ENCODE measurements at regions not wholly inside any gene's neighbourhood (a gene's known extent, or its start where the extent isn't known, plus 50 kb on each side); places are given as distances from the start of the nearest gene placed in this dataset.

- H3K4me1 ChIP-seq (ENCODE audit: control insufficient read depth, insufficient read depth, low read length), result no peaks in the 10 kb centered on the region
- 78 to 88% methylated on average over 5 to 7 of the region's 7 CpGs for WGBS, 2 experiments (ENCODE audit: insufficient coverage in 1 of 2, insufficient read length in 1 of 2)
- DNase-seq, result peak; percentile 41
- TF ChIP-seq CTCF (conservative IDR thresholded peaks at IDR 0.05), result no peak
- peaks cover 3% of the 10 kb centered on the region for H3K4me1 Mint-ChIP-seq
- peaks cover under 1% of the 10 kb centered on the region for H3K27me3 Mint-ChIP-seq (ENCODE audit: insufficient read depth)
- no peaks in the 10 kb centered on the region for H3K27me3 ChIP-seq (ENCODE audit: control insufficient read depth, insufficient read depth, low read length, poor library complexity, severe bottlenecking)
- H3K9ac ChIP-seq (ENCODE audit: extremely low read depth, low read length, poor library complexity, severe bottlenecking), result no peak overlapping the region
- H3K4me3 ChIP-seq (ENCODE audit: low read length), result no peak overlapping the region
- H3K9me3 Mint-ChIP-seq, result peaks cover 2% of the 10 kb centered on the region
- H3K9me3 ChIP-seq (ENCODE audit: control insufficient read depth, low read length), result no peaks in the 10 kb centered on the region
- no peaks in the 10 kb centered on the region for H3K36me3 ChIP-seq (ENCODE audit: control insufficient read depth, insufficient read depth, low read length)
- no peak overlapping the region for H3K27ac ChIP-seq (ENCODE audit: low read depth, low read length)
- H3K27ac Mint-ChIP-seq, result no peak overlapping the region
- H3K36me3 Mint-ChIP-seq (ENCODE audit: low read depth), result no peaks in the 10 kb centered on the region
- H3K4me3 Mint-ChIP-seq, result no peak overlapping the region
Observed at GRCh38 chr9:7320139-7320538, 479.4 kb downstream of the DMAC1 start.

- Histone ChIP-seq H3K9me3 (ENCODE audit: control insufficient read depth, low read length) (peaks cover 3% of the 10 kb centered on the region), H3K4me1 (ENCODE audit: control insufficient read depth, insufficient read depth, low read length) (no peaks in the 10 kb centered on the region), H3K4me3 (ENCODE audit: low read length) (no peak overlapping the region), H3K27me3 (ENCODE audit: control insufficient read depth, insufficient read depth, low read length, poor library complexity, severe bottlenecking) (no peaks in the 10 kb centered on the region), H3K9ac (ENCODE audit: extremely low read depth, low read length, poor library complexity, severe bottlenecking) (no peak overlapping the region), H3K36me3 (ENCODE audit: control insufficient read depth, insufficient read depth, low read length) (no peaks in the 10 kb centered on the region), H3K27ac (ENCODE audit: low read depth, low read length) (no peak overlapping the region)
- no peak for DNase-seq
- Mint-ChIP-seq H3K4me3 (no peak overlapping the region), H3K27ac (no peak overlapping the region), H3K4me1 (peaks cover 3% of the 10 kb centered on the region), H3K36me3 (ENCODE audit: low read depth) (no peaks in the 10 kb centered on the region), H3K9me3 (peaks cover 7% of the 10 kb centered on the region), H3K27me3 (ENCODE audit: insufficient read depth) (peaks cover 2% of the 10 kb centered on the region)
- 75% methylated on average over 2 of the region's 2 CpGs; no CpG with 5 or more reads in 1 of the 2 experiments for WGBS, 2 experiments (ENCODE audit: insufficient coverage in 1 of 2, insufficient read length in 1 of 2)
- no peak for TF ChIP-seq CTCF (conservative IDR thresholded peaks at IDR 0.05)
Observed at GRCh38 chr9:7318920-7319319, 480.7 kb downstream of the DMAC1 start.

- WGBS, 2 experiments (ENCODE audit: insufficient coverage in 1 of 2, insufficient read length in 1 of 2), result 81 to 100% methylated on average over 3 to 4 of the region's 4 CpGs
- no peak overlapping the region for H3K27ac Mint-ChIP-seq
- no peak for DNase-seq
Observed at GRCh38 chr9:7316967-7317366, 482.6 kb downstream of the DMAC1 start.

More at GRCh38 chr9:7316967-7317366, 482.6 kb downstream of the DMAC1 start:
- no peaks in the 10 kb centered on the region for H3K36me3 ChIP-seq (ENCODE audit: control insufficient read depth, insufficient read depth, low read length)
- H3K9ac ChIP-seq (ENCODE audit: extremely low read depth, low read length, poor library complexity, severe bottlenecking), result no peak overlapping the region
- H3K27ac ChIP-seq (ENCODE audit: low read depth, low read length), result no peak overlapping the region
- peaks cover 5% of the 10 kb centered on the region for H3K27me3 Mint-ChIP-seq (ENCODE audit: insufficient read depth)
- no peak for TF ChIP-seq CTCF (conservative IDR thresholded peaks at IDR 0.05)
- H3K4me3 Mint-ChIP-seq, result no peak overlapping the region
- no peaks in the 10 kb centered on the region for H3K27me3 ChIP-seq (ENCODE audit: control insufficient read depth, insufficient read depth, low read length, poor library complexity, severe bottlenecking)
- H3K36me3 Mint-ChIP-seq (ENCODE audit: low read depth), result no peaks in the 10 kb centered on the region
- H3K9me3 ChIP-seq (ENCODE audit: control insufficient read depth, low read length), result peaks cover 22% of the 10 kb centered on the region
- H3K4me1 Mint-ChIP-seq, result peaks cover 3% of the 10 kb centered on the region
- H3K4me1 ChIP-seq (ENCODE audit: control insufficient read depth, insufficient read depth, low read length), result no peaks in the 10 kb centered on the region
- H3K4me3 ChIP-seq (ENCODE audit: low read length), result no peak overlapping the region
- H3K9me3 Mint-ChIP-seq, result peaks cover 23% of the 10 kb centered on the region
